ENCODE measurements at regions not wholly inside any gene's neighbourhood (a gene's known extent, or its start where the extent isn't known, plus 50 kb on each side); places are given as distances from the start of the nearest gene placed in this dataset.

GRCh38 chrX:82648062-82648461, 860.0 kb upstream of the POU3F4 start:
- no peak for DNase-seq (ENCODE audit: low spot score in 2 of 2)
- H3K4me3 ChIP-seq = no peak overlapping the region
- no peaks in the 10 kb centered on the region for H3K4me1 ChIP-seq
- TF ChIP-seq, protein P1, sequence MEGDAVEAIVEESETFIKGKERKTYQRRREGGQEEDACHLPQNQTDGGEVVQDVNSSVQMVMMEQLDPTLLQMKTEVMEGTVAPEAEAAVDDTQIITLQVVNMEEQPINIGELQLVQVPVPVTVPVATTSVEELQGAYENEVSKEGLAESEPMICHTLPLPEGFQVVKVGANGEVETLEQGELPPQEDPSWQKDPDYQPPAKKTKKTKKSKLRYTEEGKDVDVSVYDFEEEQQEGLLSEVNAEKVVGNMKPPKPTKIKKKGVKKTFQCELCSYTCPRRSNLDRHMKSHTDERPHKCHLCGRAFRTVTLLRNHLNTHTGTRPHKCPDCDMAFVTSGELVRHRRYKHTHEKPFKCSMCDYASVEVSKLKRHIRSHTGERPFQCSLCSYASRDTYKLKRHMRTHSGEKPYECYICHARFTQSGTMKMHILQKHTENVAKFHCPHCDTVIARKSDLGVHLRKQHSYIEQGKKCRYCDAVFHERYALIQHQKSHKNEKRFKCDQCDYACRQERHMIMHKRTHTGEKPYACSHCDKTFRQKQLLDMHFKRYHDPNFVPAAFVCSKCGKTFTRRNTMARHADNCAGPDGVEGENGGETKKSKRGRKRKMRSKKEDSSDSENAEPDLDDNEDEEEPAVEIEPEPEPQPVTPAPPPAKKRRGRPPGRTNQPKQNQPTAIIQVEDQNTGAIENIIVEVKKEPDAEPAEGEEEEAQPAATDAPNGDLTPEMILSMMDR (IDR thresholded peaks at IDR 0.05) = peak in 1 of 3 donors; percentile 10
- no peak for TF ChIP-seq POLR2A (IDR thresholded peaks at IDR 0.05)
- no peak for TF ChIP-seq POLR2AphosphoS5 (IDR thresholded peaks at IDR 0.05)
- intact Hi-C loops (cut with DNase I; ENCODE audit: low total_unique reads) = no loop called here
- no peak overlapping the region for H3K27ac ChIP-seq
- H3K36me3 ChIP-seq = no peaks in the 10 kb centered on the region
- peaks cover 9 to 24% of the 10 kb centered on the region in 2 donors for H3K9me3 ChIP-seq
- H3K27me3 ChIP-seq = peaks cover 0 to 4% of the 10 kb centered on the region in 2 donors

GRCh38 chrX:82649645-82650044, 858.4 kb upstream of the POU3F4 start:
- intact Hi-C loops (cut with DNase I; ENCODE audit: low total_unique reads) = no loop called here
- DNase-seq (ENCODE audit: low spot score in 2 of 2) = no peak
- peaks cover 5 to 11% of the 10 kb centered on the region in 2 donors for H3K9me3 ChIP-seq
- H3K4me3 ChIP-seq = no peak overlapping the region
- H3K27me3 ChIP-seq = peaks cover 0 to 4% of the 10 kb centered on the region in 2 donors
- H3K4me1 ChIP-seq = no peaks in the 10 kb centered on the region
- TF ChIP-seq, protein P1 (IDR thresholded peaks at IDR 0.05) = no peak
- TF ChIP-seq POLR2AphosphoS5 (IDR thresholded peaks at IDR 0.05) (no peak), POLR2A (IDR thresholded peaks at IDR 0.05) (no peak)
- no peak overlapping the region for H3K27ac ChIP-seq
- H3K36me3 ChIP-seq = no peaks in the 10 kb centered on the region

- no peak for DNase-seq (ENCODE audit: low spot score in 2 of 2)
- H3K9me3 ChIP-seq = no peaks in the 10 kb centered on the region
- TF ChIP-seq, protein P1 (IDR thresholded peaks at IDR 0.05) = no peak
- TF ChIP-seq POLR2AphosphoS5 (IDR thresholded peaks at IDR 0.05) (no peak), POLR2A (IDR thresholded peaks at IDR 0.05) (no peak)
Observed at GRCh38 chrX:82658492-82658891, 849.6 kb upstream of the POU3F4 start.

DNA sequence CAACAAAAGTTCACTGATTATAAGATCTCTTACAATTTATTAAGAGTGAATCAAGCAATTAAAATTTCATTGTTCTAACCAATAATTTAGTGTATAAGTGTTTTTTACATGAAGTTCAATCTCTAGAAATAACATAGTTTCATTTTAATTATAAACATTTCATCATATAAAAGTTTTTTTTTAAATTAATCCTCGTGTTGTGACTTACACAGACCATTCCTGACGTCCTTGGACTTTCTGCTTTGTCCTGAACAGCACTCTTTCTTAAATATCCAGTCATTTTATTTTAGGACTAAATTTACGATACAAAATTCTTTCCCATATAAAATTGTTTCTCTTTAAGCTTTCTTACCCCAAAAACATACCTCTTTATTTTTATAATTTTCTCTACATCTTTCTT, 841.7 kb upstream of the POU3F4 start:
- no peaks in the 10 kb centered on the region for H3K36me3 ChIP-seq
- TF ChIP-seq POLR2AphosphoS5 (IDR thresholded peaks at IDR 0.05) = no peak
- TF ChIP-seq, protein P1 (IDR thresholded peaks at IDR 0.05) = no peak
- no peak for TF ChIP-seq POLR2A (IDR thresholded peaks at IDR 0.05)
- H3K9me3 ChIP-seq = no peaks in the 10 kb centered on the region
- DNase-seq (ENCODE audit: low spot score in 2 of 2) = no peak
- no peak overlapping the region for H3K27ac ChIP-seq
- H3K4me3 ChIP-seq = no peak overlapping the region
- no peaks in the 10 kb centered on the region for H3K4me1 ChIP-seq
- peaks cover 0 to 8% of the 10 kb centered on the region in 2 donors for H3K27me3 ChIP-seq
- intact Hi-C loops (cut with DNase I; ENCODE audit: low total_unique reads) = no loop called here

More at GRCh38 chrX:82658492-82658891, 849.6 kb upstream of the POU3F4 start:
- Histone ChIP-seq H3K36me3 (no peaks in the 10 kb centered on the region), H3K27ac (no peak overlapping the region), H3K4me3 (no peak overlapping the region), H3K27me3 (peaks cover 0 to 21% of the 10 kb centered on the region in 2 donors), H3K4me1 (no peaks in the 10 kb centered on the region)
- intact Hi-C loops (cut with DNase I; ENCODE audit: low total_unique reads) = no loop called here

- no peak overlapping the region for H3K27ac ChIP-seq
- H3K27me3 ChIP-seq = peaks cover 0 to 9% of the 10 kb centered on the region in 2 donors
- H3K36me3 ChIP-seq = no peaks in the 10 kb centered on the region
- peaks cover 0 to 10% of the 10 kb centered on the region in 2 donors for H3K9me3 ChIP-seq
- intact Hi-C loops (cut with DNase I; ENCODE audit: low total_unique reads) = no loop called here
- H3K4me3 ChIP-seq = no peak overlapping the region
- H3K4me1 ChIP-seq = no peaks in the 10 kb centered on the region
- no peak for DNase-seq (ENCODE audit: low spot score in 2 of 2)
- no peak for TF ChIP-seq POLR2AphosphoS5 (IDR thresholded peaks at IDR 0.05)
Observed at GRCh38 chrX:82675104-82675503, 833.0 kb upstream of the POU3F4 start.

- TF ChIP-seq POLR2AphosphoS5 (IDR thresholded peaks at IDR 0.05) (no peak), POLR2A (IDR thresholded peaks at IDR 0.05) (no peak)
- TF ChIP-seq, protein P1 (IDR thresholded peaks at IDR 0.05) = no peak
- no peaks in the 10 kb centered on the region for H3K4me1 ChIP-seq
- no peak overlapping the region for H3K27ac ChIP-seq
- no peak overlapping the region for H3K4me3 ChIP-seq
- H3K36me3 ChIP-seq = no peaks in the 10 kb centered on the region
- DNase-seq (ENCODE audit: low spot score in 2 of 2) = no peak
- H3K9me3 ChIP-seq = peaks cover 0 to 10% of the 10 kb centered on the region in 2 donors
- peaks cover 0 to 5% of the 10 kb centered on the region in 2 donors for H3K27me3 ChIP-seq
- intact Hi-C loops (cut with DNase I; ENCODE audit: low total_unique reads) = no loop called here
Observed at GRCh38 chrX:82676386-82676785, 831.7 kb upstream of the POU3F4 start.
